Uterus (tissue), 3 donors: ENCODE measurements at regions not wholly inside any gene's neighbourhood (a gene's known extent, or its start where the extent isn't known, plus 50 kb on each side); places are given as distances from the start of the nearest gene placed in this dataset.

ENCODE experiments used
- DNase-seq, 2 donors: peaks; one replicate each; pipeline ENCODE4 v3.0.0-alpha.2; 2019 to 2020
- H3K27ac ChIP-seq, 2 donors: fragments of 200-600 bp; sonication (generic); 1 replicate in 1 of 2; 2 replicates in 1 of 2; pipeline ENCODE4 v1.5.1; 2016 to 2018
- H3K27me3 ChIP-seq, 2 donors: fragments of 200-600 bp; sonication (generic); one replicate each; pipeline ENCODE4 v1.5.1; 2018 to 2019; ENCODE audit warnings: control low read depth in 1 of 2
- H3K36me3 ChIP-seq, 2 donors: fragments of 200-600 bp; sonication (generic); one replicate each; pipeline ENCODE4 v1.5.1; 2019; ENCODE audit warnings: control low read depth in 1 of 2
- H3K4me1 ChIP-seq, 2 donors: fragments of 200-600 bp; sonication (generic); one replicate each; pipeline ENCODE4 v1.5.1; 2018 to 2019; ENCODE audit warnings: control low read depth in 1 of 2
- H3K4me3 ChIP-seq, 2 donors: fragments of 200-600 bp; sonication (generic); 1 replicate in 1 of 2; 2 replicates in 1 of 2; pipeline ENCODE4 v1.5.1; 2018 to 2019; ENCODE audit warnings: mild to moderate bottlenecking in 1 of 2
- H3K9me3 ChIP-seq, 2 donors: fragments of 200-600 bp; sonication (generic); one replicate each; pipeline ENCODE4 v1.5.1; 2019; ENCODE audit warnings: control low read depth in 1 of 2
- POLR2A ChIP-seq, 2 donors: fragments of 450-650 bp; IDR thresholded peaks; one replicate each; pipeline ENCODE4 v1.6.1; 2016; ENCODE audit warnings: antibody characterized with exemption in 2 of 2, mild to moderate bottlenecking in 1 of 2, moderate library complexity in 1 of 2
- intact Hi-C: fragments of 100-400 bp; cut with DNase I; formaldehyde crosslinking; loops from one replicate; pipeline ENCODE4 v1.15.1; 2023; ENCODE audit warnings: low total_unique reads
- TF ChIP-seq, protein P1 (sequence below), 4 experiments: fragments of 200-600 bp in 2 of 4; fragments of 450-650 bp in 2 of 4; sonication (generic) in 2 of 4; IDR thresholded peaks; one replicate each; pipeline ENCODE4 v1.5.1; 2016 to 2019; ENCODE audit warnings: antibody characterized with exemption in 4 of 4, mild to moderate bottlenecking in 2 of 4, moderate library complexity in 1 of 4
- donor health status: DM: yes; HTN: yes; CAD: no.

DNA sequence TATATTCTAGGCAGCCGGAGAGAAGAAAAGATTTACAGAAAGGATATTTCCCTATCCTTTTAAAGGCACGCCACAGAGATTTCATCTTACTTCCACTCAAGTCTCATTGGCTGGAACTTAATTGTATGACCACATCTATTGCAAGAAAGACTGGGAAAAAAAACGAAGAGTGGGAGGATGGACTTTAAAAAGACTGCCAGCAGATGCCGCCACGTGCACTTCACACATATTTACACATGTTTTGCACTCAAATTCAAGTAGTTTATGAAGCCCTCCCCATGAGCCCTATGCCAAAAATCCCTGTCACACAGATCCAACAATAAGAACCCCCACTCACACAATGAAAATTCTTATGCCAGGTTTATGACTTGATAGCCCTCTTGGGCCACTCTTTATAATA, 138.5 kb upstream of the TYRP1 start:
- intact Hi-C loops: no loop called here

DNA sequence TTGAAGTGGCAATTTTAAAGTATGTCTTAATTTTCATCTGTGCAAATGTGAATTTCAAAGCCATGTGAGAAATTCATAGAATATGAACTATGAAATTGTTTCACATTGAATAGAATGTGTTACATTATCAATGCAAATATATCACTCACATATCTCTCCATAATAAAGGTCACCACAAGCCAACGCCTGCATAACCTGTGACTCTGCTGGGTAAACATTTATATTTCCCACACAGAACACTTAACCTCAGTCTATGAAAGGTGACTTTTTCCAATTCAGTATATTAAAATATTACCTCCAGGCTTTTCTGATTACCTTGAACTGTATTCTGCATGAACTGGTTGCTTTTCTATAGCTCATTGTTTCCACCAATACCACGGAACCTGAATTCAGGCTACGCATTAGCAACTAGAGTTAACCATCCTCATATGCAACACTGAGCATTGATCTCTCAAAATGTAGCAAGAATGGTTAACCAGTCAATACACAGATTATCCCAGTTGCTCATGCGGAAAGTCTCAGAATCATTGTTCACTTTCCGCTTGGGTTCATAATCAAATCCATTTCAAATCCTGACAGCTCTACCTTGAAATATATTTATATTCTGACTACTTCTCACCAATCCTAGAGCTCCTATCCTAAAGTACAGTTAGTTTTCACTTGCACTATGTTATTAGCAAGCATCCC, 126.6 kb upstream of the TYRP1 start:
- H3K4me3 ChIP-seq: no peak overlapping the region
- intact Hi-C loops: no loop called here
- H3K36me3 ChIP-seq: no peaks in the 10 kb centered on the region
- DNase-seq: no peak
- no peaks in the 10 kb centered on the region for H3K9me3 ChIP-seq
- TF ChIP-seq, protein P1, sequence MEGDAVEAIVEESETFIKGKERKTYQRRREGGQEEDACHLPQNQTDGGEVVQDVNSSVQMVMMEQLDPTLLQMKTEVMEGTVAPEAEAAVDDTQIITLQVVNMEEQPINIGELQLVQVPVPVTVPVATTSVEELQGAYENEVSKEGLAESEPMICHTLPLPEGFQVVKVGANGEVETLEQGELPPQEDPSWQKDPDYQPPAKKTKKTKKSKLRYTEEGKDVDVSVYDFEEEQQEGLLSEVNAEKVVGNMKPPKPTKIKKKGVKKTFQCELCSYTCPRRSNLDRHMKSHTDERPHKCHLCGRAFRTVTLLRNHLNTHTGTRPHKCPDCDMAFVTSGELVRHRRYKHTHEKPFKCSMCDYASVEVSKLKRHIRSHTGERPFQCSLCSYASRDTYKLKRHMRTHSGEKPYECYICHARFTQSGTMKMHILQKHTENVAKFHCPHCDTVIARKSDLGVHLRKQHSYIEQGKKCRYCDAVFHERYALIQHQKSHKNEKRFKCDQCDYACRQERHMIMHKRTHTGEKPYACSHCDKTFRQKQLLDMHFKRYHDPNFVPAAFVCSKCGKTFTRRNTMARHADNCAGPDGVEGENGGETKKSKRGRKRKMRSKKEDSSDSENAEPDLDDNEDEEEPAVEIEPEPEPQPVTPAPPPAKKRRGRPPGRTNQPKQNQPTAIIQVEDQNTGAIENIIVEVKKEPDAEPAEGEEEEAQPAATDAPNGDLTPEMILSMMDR (IDR thresholded peaks at IDR 0.05): no peak
- no peak for TF ChIP-seq POLR2A (IDR thresholded peaks at IDR 0.05)
- no peak overlapping the region for H3K27ac ChIP-seq
- H3K27me3 ChIP-seq: no peaks in the 10 kb centered on the region
- no peaks in the 10 kb centered on the region for H3K4me1 ChIP-seq

More for the DNA sequence above, 138.5 kb upstream of the TYRP1 start:
- Histone ChIP-seq H3K4me1 (no peaks in the 10 kb centered on the region), H3K27me3 (peaks cover 0 to 3% of the 10 kb centered on the region in 2 donors), H3K4me3 (no peak overlapping the region), H3K9me3 (no peaks in the 10 kb centered on the region), H3K27ac (no peak overlapping the region), H3K36me3 (no peaks in the 10 kb centered on the region)
- TF ChIP-seq POLR2A (IDR thresholded peaks at IDR 0.05): no peak
- TF ChIP-seq, protein P1 (IDR thresholded peaks at IDR 0.05): no peak
- DNase-seq: no peak

DNA sequence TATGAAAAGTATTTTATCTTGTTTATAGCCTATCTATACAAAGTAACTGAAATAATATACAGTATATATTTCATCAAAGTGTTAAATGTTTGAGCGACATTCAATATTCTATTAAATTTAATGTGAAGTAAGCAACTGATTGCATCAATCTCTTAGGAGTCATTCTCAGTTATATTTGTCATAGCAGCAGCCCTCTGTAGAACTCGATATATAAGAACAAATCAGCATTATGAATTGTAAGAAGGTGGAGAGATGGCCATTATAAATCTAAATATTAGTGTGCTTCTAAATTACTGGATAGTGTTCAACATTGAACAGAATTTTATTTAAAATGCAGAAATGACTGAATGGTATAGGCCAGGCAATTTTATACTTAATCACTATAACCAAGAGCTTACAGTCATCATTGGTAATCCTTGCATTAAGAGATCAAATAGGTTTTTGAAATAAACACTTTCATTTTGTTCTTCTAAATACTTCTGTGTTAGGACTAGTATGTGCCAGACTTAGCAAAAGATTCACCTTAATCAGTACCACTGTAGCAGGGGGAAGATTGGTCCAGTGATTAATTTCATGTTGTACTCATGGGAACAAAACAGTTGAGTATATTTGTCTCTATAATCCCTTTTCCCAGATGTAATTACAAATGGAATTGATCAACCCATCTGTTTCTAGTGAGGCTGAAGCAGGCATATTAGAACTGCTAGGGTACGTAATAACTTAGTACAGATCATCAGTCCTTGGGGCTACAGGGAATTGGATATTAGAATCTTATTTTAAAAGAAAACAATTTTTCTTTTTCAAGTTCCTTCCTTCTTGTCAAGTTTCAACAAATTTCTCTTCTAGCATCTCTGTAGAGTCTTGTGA, 108.3 kb upstream of the TYRP1 start:
- no peaks in the 10 kb centered on the region for H3K9me3 ChIP-seq
- H3K27me3 ChIP-seq: no peaks in the 10 kb centered on the region
- no peak for DNase-seq
- H3K27ac ChIP-seq: no peak overlapping the region
- no peaks in the 10 kb centered on the region for H3K4me1 ChIP-seq
- H3K36me3 ChIP-seq: no peaks in the 10 kb centered on the region
- intact Hi-C loops: no loop called here
- no peak overlapping the region for H3K4me3 ChIP-seq
- no peak for TF ChIP-seq POLR2A (IDR thresholded peaks at IDR 0.05)
- TF ChIP-seq, protein P1 (IDR thresholded peaks at IDR 0.05): no peak

DNA sequence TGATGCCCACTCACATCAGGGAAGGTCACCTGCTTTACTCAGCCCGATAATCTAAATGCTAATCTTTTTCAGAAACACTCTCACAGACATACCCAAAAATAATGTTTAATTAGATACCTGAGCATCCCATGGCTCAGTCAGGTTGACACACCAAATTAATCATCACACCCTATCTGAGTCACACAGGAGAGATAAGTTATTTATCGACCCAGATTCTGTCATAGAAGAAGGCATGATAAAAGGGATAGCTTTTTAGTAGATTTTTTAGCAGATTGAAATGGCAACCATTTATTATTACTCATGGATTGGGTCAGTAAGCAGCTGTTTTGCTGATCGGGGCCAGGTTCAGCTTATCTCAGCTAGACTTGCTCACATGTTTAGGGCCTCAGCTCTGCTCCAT, 97.8 kb upstream of the TYRP1 start:
- Histone ChIP-seq H3K9me3 (no peaks in the 10 kb centered on the region), H3K36me3 (no peaks in the 10 kb centered on the region), H3K27me3 (no peaks in the 10 kb centered on the region), H3K27ac (no peak overlapping the region), H3K4me1 (no peaks in the 10 kb centered on the region), H3K4me3 (no peak overlapping the region)
- intact Hi-C loops: no loop called here
- no peak for DNase-seq
- TF ChIP-seq, protein P1 (IDR thresholded peaks at IDR 0.05): no peak
- no peak for TF ChIP-seq POLR2A (IDR thresholded peaks at IDR 0.05)

DNA sequence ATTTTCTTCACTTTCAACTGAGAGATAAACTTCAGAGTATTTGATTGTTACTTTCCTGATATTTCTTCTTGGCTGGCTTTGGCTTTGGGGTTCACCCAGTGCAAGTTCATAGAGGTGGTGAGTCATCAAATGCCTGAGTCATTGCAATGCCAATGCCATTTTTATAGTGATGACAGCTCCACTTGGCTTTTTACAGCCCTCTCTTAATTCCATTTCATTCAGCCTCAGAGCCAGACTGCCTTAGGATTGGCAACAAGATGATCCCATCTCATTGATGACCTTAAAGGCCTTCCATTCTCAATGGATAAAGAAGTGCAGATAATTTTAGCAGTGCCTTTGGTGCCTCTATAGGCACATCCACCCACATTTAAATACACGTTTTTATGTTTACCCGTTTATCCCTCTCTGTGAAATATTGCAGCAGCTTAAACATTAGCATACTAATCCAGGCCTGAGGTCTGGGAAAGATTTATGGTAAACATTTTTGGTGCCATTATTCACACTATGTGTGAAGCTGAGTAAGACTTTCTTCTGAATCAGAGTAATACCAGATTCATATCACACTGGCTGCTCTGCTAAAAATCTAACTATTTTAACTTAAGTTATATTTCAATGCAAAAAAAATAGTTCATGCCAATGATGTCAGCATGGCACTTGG, 88.9 kb upstream of the TYRP1 start:
- TF ChIP-seq POLR2A (IDR thresholded peaks at IDR 0.05): no peak
- TF ChIP-seq, protein P1 (IDR thresholded peaks at IDR 0.05): no peak
- no peaks in the 10 kb centered on the region for H3K4me1 ChIP-seq
- H3K36me3 ChIP-seq: no peaks in the 10 kb centered on the region
- H3K9me3 ChIP-seq: no peaks in the 10 kb centered on the region
- intact Hi-C loops: no loop called here
- H3K27ac ChIP-seq: no peak overlapping the region
- H3K27me3 ChIP-seq: no peaks in the 10 kb centered on the region
- no peak overlapping the region for H3K4me3 ChIP-seq
- no peak for DNase-seq
